ENCODE measurements at regions not wholly inside any gene's neighbourhood (a gene's known extent, or its start where the extent isn't known, plus 50 kb on each side); places are given as distances from the start of the nearest gene placed in this dataset.

GRCh38 chr7:98779800-98780587 is 89.8 kb downstream of the TMEM130 start:
- DNase-seq (ENCODE audit: low spot score), result no peak
- Histone ChIP-seq H3K36me3 (ENCODE audit: control insufficient read depth in 4 of 4, insufficient read depth in 3 of 4, low read depth in 1 of 4, low read length in 3 of 4) (no peaks in the 10 kb centered on the region), H3K9me3 (ENCODE audit: control insufficient read depth in 4 of 4, low read length in 3 of 4) (no peaks in the 10 kb centered on the region), H3K9ac (ENCODE audit: low read depth in 1 of 2, low read length in 2 of 2) (no peak overlapping the region), H3K4me3 (ENCODE audit: low read depth in 1 of 3, low read length in 3 of 3) (no peak overlapping the region), H3K27ac (ENCODE audit: low read depth in 1 of 2, low read length in 2 of 2) (no peak overlapping the region), H3K27me3 (ENCODE audit: control insufficient read depth in 4 of 4, insufficient read depth in 4 of 4, low read length in 3 of 4) (no peaks in the 10 kb centered on the region), H3K4me1 (ENCODE audit: control insufficient read depth in 4 of 4, insufficient read depth in 4 of 4, low read length in 3 of 4) (no peaks in the 10 kb centered on the region)
- WGBS, result 81% methylated on average over 22 of the region's 22 CpGs
- no peak for TF ChIP-seq EGR1 (IDR thresholded peaks at IDR 0.05; ENCODE audit: low read depth in 2 of 2)
- TF ChIP-seq NR2F2 (IDR thresholded peaks at IDR 0.05), result no peak
- no peak for TF ChIP-seq YY1 (IDR thresholded peaks at IDR 0.05)
- no peak for TF ChIP-seq HNF4A (conservative IDR thresholded peaks at IDR 0.05)
- no peak for TF ChIP-seq ATF3 (IDR thresholded peaks at IDR 0.05)
- TF ChIP-seq, protein P1, sequence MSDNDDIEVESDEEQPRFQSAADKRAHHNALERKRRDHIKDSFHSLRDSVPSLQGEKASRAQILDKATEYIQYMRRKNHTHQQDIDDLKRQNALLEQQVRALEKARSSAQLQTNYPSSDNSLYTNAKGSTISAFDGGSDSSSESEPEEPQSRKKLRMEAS (IDR thresholded peaks at IDR 0.05), result no peak
- no peak for TF ChIP-seq TAF1 (conservative IDR thresholded peaks at IDR 0.05)
- no peak for TF ChIP-seq FOXA1 (IDR thresholded peaks at IDR 0.05)

DNA sequence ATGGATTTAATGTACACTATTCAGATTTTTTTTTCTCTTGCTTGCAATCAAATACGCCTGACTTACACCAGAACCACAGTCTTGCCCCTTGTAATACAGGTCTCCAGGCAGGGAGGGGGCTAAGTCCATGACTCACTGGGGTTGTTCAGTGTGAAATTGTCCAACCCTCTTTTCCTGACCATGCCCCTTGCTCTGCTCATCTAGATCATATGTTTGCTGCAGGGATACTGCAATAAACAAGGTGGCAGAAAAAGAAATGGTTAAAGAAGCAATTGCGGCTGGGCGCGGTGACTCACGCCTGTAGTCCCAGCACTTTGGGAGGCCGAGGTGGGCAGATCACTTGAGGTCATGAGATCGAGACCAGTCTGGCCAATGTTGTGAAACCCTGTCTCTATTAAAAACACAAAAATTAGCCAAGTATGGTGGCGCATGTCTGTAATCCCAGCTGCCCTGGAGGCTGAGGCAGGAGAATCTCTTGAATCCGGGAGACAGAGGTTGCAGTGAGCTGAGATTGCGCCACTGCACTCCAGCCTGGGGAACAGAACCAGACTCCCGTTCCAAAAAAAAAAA is 85.5 kb downstream of the TMEM130 start:
- no peak for DNase-seq (ENCODE audit: low spot score)
- Histone ChIP-seq H3K4me1 (ENCODE audit: control insufficient read depth in 4 of 4, insufficient read depth in 4 of 4, low read length in 3 of 4) (no peaks in the 10 kb centered on the region), H3K9me3 (ENCODE audit: control insufficient read depth in 4 of 4, low read length in 3 of 4) (no peaks in the 10 kb centered on the region), H3K9ac (ENCODE audit: low read depth in 1 of 2, low read length in 2 of 2) (no peak overlapping the region), H3K36me3 (ENCODE audit: control insufficient read depth in 4 of 4, insufficient read depth in 3 of 4, low read depth in 1 of 4, low read length in 3 of 4) (no peaks in the 10 kb centered on the region), H3K27ac (ENCODE audit: low read depth in 1 of 2, low read length in 2 of 2) (no peak overlapping the region), H3K4me3 (ENCODE audit: low read depth in 1 of 3, low read length in 3 of 3) (no peak overlapping the region), H3K27me3 (ENCODE audit: control insufficient read depth in 4 of 4, insufficient read depth in 4 of 4, low read length in 3 of 4) (peaks cover 0 to 11% (median under 1%) of the 10 kb centered on the region in 4 donors)
- TF ChIP-seq HNF4A (conservative IDR thresholded peaks at IDR 0.05) (no peak), RXRA (IDR thresholded peaks at IDR 0.05) (no peak), YY1 (IDR thresholded peaks at IDR 0.05) (no peak)
- TF ChIP-seq, protein P2, sequence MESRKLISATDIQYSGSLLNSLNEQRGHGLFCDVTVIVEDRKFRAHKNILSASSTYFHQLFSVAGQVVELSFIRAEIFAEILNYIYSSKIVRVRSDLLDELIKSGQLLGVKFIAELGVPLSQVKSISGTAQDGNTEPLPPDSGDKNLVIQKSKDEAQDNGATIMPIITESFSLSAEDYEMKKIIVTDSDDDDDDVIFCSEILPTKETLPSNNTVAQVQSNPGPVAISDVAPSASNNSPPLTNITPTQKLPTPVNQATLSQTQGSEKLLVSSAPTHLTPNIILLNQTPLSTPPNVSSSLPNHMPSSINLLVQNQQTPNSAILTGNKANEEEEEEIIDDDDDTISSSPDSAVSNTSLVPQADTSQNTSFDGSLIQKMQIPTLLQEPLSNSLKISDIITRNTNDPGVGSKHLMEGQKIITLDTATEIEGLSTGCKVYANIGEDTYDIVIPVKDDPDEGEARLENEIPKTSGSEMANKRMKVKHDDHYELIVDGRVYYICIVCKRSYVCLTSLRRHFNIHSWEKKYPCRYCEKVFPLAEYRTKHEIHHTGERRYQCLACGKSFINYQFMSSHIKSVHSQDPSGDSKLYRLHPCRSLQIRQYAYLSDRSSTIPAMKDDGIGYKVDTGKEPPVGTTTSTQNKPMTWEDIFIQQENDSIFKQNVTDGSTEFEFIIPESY (IDR thresholded peaks at IDR 0.05), result no peak
- 75% methylated on average over 11 of the region's 11 CpGs for WGBS

DNA sequence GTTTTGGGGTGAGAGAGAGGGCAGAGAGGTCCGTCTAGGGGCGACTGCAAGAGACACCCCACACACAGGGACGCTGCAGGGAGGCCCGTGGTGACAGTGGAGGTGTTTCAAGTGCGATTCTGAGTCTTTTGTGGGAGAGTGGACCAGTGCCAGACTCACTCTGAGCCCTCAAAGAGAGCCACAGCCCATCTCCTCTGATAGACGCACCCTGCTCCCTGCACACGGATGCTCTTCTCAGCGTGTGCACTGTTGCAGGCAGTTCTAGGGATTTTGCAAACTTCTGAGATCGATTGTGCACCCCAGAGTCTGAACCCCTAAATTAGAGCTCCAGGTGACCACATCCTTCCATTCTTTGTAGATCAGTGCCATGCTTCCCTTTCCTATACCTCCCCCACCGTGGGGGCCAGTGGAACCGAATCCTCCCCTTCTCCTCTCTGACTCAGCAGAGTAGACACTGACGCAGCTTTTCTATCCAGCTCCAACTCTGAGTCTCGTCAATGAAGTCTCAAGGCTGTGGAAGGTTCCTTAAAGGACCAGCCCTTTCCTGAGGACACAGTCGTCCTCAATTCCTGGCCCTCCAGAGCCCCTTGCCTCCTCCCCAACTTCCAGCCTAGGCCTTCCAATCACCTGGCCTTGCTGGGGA is 83.8 kb downstream of the TMEM130 start:
- Histone ChIP-seq H3K9me3 (ENCODE audit: control insufficient read depth in 4 of 4, low read length in 3 of 4) (no peaks in the 10 kb centered on the region), H3K36me3 (ENCODE audit: control insufficient read depth in 4 of 4, insufficient read depth in 3 of 4, low read depth in 1 of 4, low read length in 3 of 4) (no peaks in the 10 kb centered on the region), H3K4me1 (ENCODE audit: control insufficient read depth in 4 of 4, insufficient read depth in 4 of 4, low read length in 3 of 4) (no peaks in the 10 kb centered on the region), H3K27me3 (ENCODE audit: control insufficient read depth in 4 of 4, insufficient read depth in 4 of 4, low read length in 3 of 4) (peaks cover 0 to 13% (median under 1%) of the 10 kb centered on the region in 4 donors), H3K9ac (ENCODE audit: low read depth in 1 of 2, low read length in 2 of 2) (no peak overlapping the region), H3K27ac (ENCODE audit: low read depth in 1 of 2, low read length in 2 of 2) (no peak overlapping the region), H3K4me3 (ENCODE audit: low read depth in 1 of 3, low read length in 3 of 3) (no peak overlapping the region)
- no peak for DNase-seq (ENCODE audit: low spot score)
- WGBS, result 60% methylated on average over 14 of the region's 14 CpGs
- no peak for TF ChIP-seq GABPA (IDR thresholded peaks at IDR 0.05 in 1 of 2, conservative IDR thresholded peaks at IDR 0.05 in 1 of 2)
- TF ChIP-seq TAF1 (conservative IDR thresholded peaks at IDR 0.05), result no peak
- no peak for TF ChIP-seq NR2F2 (IDR thresholded peaks at IDR 0.05)
- no peak for TF ChIP-seq JUND (IDR thresholded peaks at IDR 0.05)
- TF ChIP-seq, protein P1 (IDR thresholded peaks at IDR 0.05), result no peak
- TF ChIP-seq FOXA2 (IDR thresholded peaks at IDR 0.05), result no peak
- TF ChIP-seq, protein P2 (IDR thresholded peaks at IDR 0.05), result no peak
- TF ChIP-seq RAD21 (IDR thresholded peaks at IDR 0.05), result no peak
- TF ChIP-seq EGR1 (IDR thresholded peaks at IDR 0.05; ENCODE audit: low read depth in 2 of 2), result no peak
- no peak for TF ChIP-seq HNF4G (IDR thresholded peaks at IDR 0.05)
- TF ChIP-seq FOXA1 (IDR thresholded peaks at IDR 0.05), result no peak
- no peak for TF ChIP-seq YY1 (IDR thresholded peaks at IDR 0.05)
- TF ChIP-seq, protein P3, sequence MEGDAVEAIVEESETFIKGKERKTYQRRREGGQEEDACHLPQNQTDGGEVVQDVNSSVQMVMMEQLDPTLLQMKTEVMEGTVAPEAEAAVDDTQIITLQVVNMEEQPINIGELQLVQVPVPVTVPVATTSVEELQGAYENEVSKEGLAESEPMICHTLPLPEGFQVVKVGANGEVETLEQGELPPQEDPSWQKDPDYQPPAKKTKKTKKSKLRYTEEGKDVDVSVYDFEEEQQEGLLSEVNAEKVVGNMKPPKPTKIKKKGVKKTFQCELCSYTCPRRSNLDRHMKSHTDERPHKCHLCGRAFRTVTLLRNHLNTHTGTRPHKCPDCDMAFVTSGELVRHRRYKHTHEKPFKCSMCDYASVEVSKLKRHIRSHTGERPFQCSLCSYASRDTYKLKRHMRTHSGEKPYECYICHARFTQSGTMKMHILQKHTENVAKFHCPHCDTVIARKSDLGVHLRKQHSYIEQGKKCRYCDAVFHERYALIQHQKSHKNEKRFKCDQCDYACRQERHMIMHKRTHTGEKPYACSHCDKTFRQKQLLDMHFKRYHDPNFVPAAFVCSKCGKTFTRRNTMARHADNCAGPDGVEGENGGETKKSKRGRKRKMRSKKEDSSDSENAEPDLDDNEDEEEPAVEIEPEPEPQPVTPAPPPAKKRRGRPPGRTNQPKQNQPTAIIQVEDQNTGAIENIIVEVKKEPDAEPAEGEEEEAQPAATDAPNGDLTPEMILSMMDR (IDR thresholded peaks at IDR 0.05; ENCODE audit: low read depth, low read length, missing input control), result no peak
- TF ChIP-seq HNF4A (conservative IDR thresholded peaks at IDR 0.05), result no peak
- no peak for TF ChIP-seq SP1 (IDR thresholded peaks at IDR 0.05)
- TF ChIP-seq ATF3 (IDR thresholded peaks at IDR 0.05), result no peak

Measured in liver (tissue), 8 donors.